ENCODE measurements at regions not wholly inside any gene's neighbourhood (a gene's known extent, or its start where the extent isn't known, plus 50 kb on each side); places are given as distances from the start of the nearest gene placed in this dataset.

- TF ChIP-seq GATA2 (IDR thresholded peaks at IDR 0.05; ENCODE audit: low read depth, low read length) (no peak), GATA3 (IDR thresholded peaks at IDR 0.05; ENCODE audit: low read depth, low read length) (no peak)
These were observed 154.2 kb downstream of the PTGER3 start for GRCh38 chr1:70893381-70893780.
